ENCODE measurements at regions not wholly inside any gene's neighbourhood (a gene's known extent, or its start where the extent isn't known, plus 50 kb on each side); places are given as distances from the start of the nearest gene placed in this dataset.

DNA sequence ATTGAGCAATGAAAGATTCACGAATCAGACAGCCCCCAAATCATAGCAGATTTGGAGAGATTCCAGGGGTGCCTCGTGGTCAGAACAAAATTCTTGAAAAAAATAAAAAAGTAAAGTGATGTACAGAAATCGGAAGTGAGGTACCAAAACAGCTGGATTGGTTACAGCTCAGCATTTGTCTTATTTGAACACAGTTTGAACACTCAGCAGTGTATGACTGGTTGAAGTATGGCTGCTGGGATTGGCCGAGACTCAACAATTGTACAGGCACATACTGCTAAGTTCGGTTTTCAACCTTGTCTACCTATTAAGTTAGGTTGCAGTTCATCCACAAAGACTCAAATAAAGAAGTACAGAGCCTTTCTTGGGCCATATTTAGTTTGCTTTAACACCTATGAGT is 865.4 kb upstream of the TMEM132C start:
- Mint-ChIP-seq H3K9me3 (peaks cover 3% of the 10 kb centered on the region), H3K4me1 (no peaks in the 10 kb centered on the region), H3K4me3 (no peak overlapping the region), H3K36me3 (ENCODE audit: low read depth) (no peaks in the 10 kb centered on the region), H3K27me3 (no peaks in the 10 kb centered on the region), H3K27ac (no peak overlapping the region)
- POLR2A ChIA-PET, result no interaction called here
- no peak for TF ChIP-seq CTCF (IDR thresholded peaks at IDR 0.05)
- CTCF ChIA-PET, result no interaction called here
- DNase-seq (no peak), ATAC-seq (ENCODE audit: low read depth) (no peak)
- intact Hi-C loops (cut with micrococcal nuclease), result no loop called here

GRCh38 chr12:127411166-127411915 is 855.6 kb upstream of the TMEM132C start:
- intact Hi-C loops (cut with micrococcal nuclease), result no loop called here
- no peak for TF ChIP-seq CTCF (IDR thresholded peaks at IDR 0.05)
- no peak for ATAC-seq (ENCODE audit: low read depth)
- Mint-ChIP-seq H3K9me3 (peaks cover 8% of the 10 kb centered on the region), H3K27ac (no peak overlapping the region), H3K4me1 (no peaks in the 10 kb centered on the region), H3K27me3 (no peaks in the 10 kb centered on the region), H3K36me3 (ENCODE audit: low read depth) (no peaks in the 10 kb centered on the region), H3K4me3 (no peak overlapping the region)
- POLR2A ChIA-PET, result no interaction called here
- CTCF ChIA-PET, result no interaction called here
- DNase-seq, result no peak

DNA sequence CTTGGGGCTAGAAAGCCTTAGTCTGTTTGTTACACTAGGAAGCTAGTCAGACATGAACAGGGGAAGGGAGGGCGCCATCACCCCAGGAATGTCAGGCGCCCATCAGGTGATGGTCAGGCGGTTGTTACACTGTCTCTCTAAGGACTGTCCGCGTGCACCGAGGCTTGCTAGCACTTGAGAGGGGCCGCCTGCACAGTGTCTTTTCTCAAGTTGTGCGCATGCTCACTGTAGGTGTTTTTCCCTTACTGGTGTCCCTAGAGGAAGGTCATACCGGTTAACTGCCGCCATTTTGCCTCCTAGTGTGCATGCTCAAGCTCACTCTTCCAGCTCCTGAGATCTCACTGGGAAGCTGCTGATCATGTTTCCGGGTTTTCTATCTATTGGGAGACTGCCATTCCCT is 855.0 kb upstream of the TMEM132C start:
- Mint-ChIP-seq H3K9me3 (peaks cover 11% of the 10 kb centered on the region), H3K4me3 (no peak overlapping the region), H3K27me3 (no peaks in the 10 kb centered on the region), H3K4me1 (no peaks in the 10 kb centered on the region), H3K27ac (no peak overlapping the region), H3K36me3 (ENCODE audit: low read depth) (no peaks in the 10 kb centered on the region)
- no peak for TF ChIP-seq CTCF (IDR thresholded peaks at IDR 0.05)
- no peak for ATAC-seq (ENCODE audit: low read depth)
- intact Hi-C loops (cut with micrococcal nuclease), result no loop called here
- no peak for DNase-seq
- ChIA-PET POLR2A (no interaction called here), CTCF (no interaction called here)

DNA sequence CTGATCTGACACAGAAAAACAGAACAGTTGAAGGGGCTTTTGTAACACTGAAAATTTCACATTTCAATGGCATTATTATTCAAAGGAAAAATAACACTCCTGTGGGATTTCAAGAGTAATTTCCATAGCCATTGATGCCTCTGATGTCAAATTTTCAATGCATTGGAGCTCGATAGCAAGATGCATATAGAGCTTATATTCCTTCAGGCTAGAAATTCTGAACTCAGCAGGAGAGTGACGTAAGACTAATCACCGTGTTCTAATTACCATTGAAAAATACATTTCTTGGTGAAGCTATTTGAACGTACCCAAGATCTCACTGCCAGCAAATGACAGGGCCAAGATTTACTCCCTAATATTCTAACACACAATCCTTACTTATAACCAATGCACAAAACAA is 854.1 kb upstream of the TMEM132C start:
- peaks cover 17% of the 10 kb centered on the region for H3K9me3 Mint-ChIP-seq
- POLR2A ChIA-PET, result no interaction called here

DNA sequence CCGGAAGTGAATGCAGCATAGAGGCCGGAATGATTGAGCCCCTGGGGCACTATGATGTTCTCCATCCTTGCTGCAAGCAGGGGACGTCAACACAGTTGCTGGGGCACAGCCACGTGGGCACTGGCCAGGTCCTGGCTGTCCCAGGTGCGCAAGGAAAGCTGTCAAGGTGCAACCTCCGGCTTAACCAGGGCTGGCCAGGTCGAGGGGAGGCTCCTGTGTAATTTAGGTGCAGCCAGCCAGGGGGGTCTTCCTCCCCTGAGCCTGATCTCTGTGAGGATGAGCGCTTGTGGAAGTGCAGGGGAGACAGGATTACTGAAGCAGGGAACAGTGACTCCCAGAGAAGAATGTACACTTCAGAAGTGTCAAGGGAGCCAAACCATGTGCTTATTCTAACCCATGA is 852.8 kb upstream of the TMEM132C start:
- intact Hi-C loops (cut with micrococcal nuclease), result no loop called here
- no peaks in the 10 kb centered on the region for H3K36me3 Mint-ChIP-seq (ENCODE audit: low read depth)
- peaks cover 20% of the 10 kb centered on the region for H3K9me3 Mint-ChIP-seq
- CTCF ChIA-PET, result no interaction called here
- POLR2A ChIA-PET, result no interaction called here
- no peak overlapping the region for H3K27ac Mint-ChIP-seq
- DNase-seq (no peak), ATAC-seq (ENCODE audit: low read depth) (no peak)
- TF ChIP-seq CTCF (IDR thresholded peaks at IDR 0.05), result no peak
- H3K4me1 Mint-ChIP-seq, result no peaks in the 10 kb centered on the region
- no peaks in the 10 kb centered on the region for H3K27me3 Mint-ChIP-seq
- no peak overlapping the region for H3K4me3 Mint-ChIP-seq

More for the DNA sequence above, 854.1 kb upstream of the TMEM132C start:
- CTCF ChIA-PET, result no interaction called here
- DNase-seq, result no peak
- no peak overlapping the region for H3K4me3 Mint-ChIP-seq
- ATAC-seq (ENCODE audit: low read depth), result no peak
- intact Hi-C loops (cut with micrococcal nuclease), result no loop called here
- H3K27ac Mint-ChIP-seq, result no peak overlapping the region
- TF ChIP-seq CTCF (IDR thresholded peaks at IDR 0.05), result no peak
- no peaks in the 10 kb centered on the region for H3K36me3 Mint-ChIP-seq (ENCODE audit: low read depth)
- no peaks in the 10 kb centered on the region for H3K4me1 Mint-ChIP-seq
- H3K27me3 Mint-ChIP-seq, result no peaks in the 10 kb centered on the region

All from activated B cell treated with CpG ODN at 0.5 μM for 24 hours (primary cell).